Naive thymus-derived CD8-positive, alpha-beta T cell (primary cell): ENCODE measurements at regions not wholly inside any gene's neighbourhood (a gene's known extent, or its start where the extent isn't known, plus 50 kb on each side); places are given as distances from the start of the nearest gene placed in this dataset.
"Not testable (repeated sequence)": the region's sequence is repeated elsewhere in the genome, so short reads cannot be mapped to it uniquely, and the experiment has no call there.

Source experiments
- ATAC-seq, 2 donors: fragments of 150-1000 bp; cut with Tn5 transposase in 1 of 2; sonication (Bioruptor Pico), chemical (Tn5 transposase) in 1 of 2; 1 replicate in 1 of 2; 2 replicates in 1 of 2; pipeline ENCODE4 v1.10.0; 2021; ENCODE audit warnings: mild to moderate bottlenecking in 2 of 2, moderate library complexity in 2 of 2
- POLR2A ChIA-PET: fragments of 350-600 bp; sonication (Branson Sonifier 250); formaldehyde crosslinking; loops from one replicate; lab custom pipeline; 2021; ENCODE audit warnings: antibody characterized with exemption; lab: Charles Lee
- DNase-seq, 10 donors: peaks; one replicate each; pipeline versions ENCODE4 v3.0.0 to v3.0.0-alpha.2; 2020 to 2022
- H3K27ac Mint-ChIP-seq, 10 donors: one replicate each; pipeline ENCODE4 v1.8.0; 2020 to 2022; ENCODE audit warnings: mild to moderate bottlenecking in 10 of 10, mixed read lengths in 10 of 10, moderate library complexity in 4 of 10, inconsistent platforms in 1 of 10
- H3K27me3 Mint-ChIP-seq, 5 donors: one replicate each; pipeline ENCODE4 v1.8.0; 2021 to 2022; ENCODE audit warnings: mixed read lengths in 5 of 5
- H3K36me3 Mint-ChIP-seq, 3 donors: one replicate each; pipeline ENCODE4 v1.8.0; 2020 to 2022; ENCODE audit warnings: mixed read lengths in 3 of 3, mild to moderate bottlenecking in 2 of 3, inconsistent platforms in 1 of 3
- H3K4me1 Mint-ChIP-seq, 4 donors: one replicate each; pipeline ENCODE4 v1.8.0; 2021 to 2022; ENCODE audit warnings: mixed read lengths in 4 of 4
- H3K4me3 Mint-ChIP-seq, 10 donors: one replicate each; pipeline ENCODE4 v1.8.0; 2020 to 2022; ENCODE audit warnings: mild to moderate bottlenecking in 10 of 10, mixed read lengths in 10 of 10, moderate library complexity in 6 of 10, inconsistent platforms in 1 of 10
- H3K9me3 Mint-ChIP-seq, 9 donors: one replicate each; pipeline ENCODE4 v1.8.0; 2020 to 2022; ENCODE audit warnings: mixed read lengths in 9 of 9, mild to moderate bottlenecking in 3 of 9, inconsistent platforms in 1 of 9, moderate library complexity in 1 of 9

GRCh38 chr2:91466780-91467363 is 2775.4 kb downstream of the RPIA start:
- DNase-seq, H3K4me1 Mint-ChIP-seq, H3K4me3 Mint-ChIP-seq, H3K27ac Mint-ChIP-seq, ATAC-seq, POLR2A ChIA-PET: not testable (repeated sequence)
- H3K9me3 Mint-ChIP-seq = peaks cover 0 to 21% (median 6%) of the 10 kb centered on the region in 9 donors
- H3K36me3 Mint-ChIP-seq = peaks cover 0 to 15% (median 0%) of the 10 kb centered on the region in 3 donors
- peaks cover 12 to 36% (median 16%) of the 10 kb centered on the region in 5 donors for H3K27me3 Mint-ChIP-seq

GRCh38 chr2:91476244-91476935 is 2784.9 kb downstream of the RPIA start:
- Mint-ChIP-seq H3K36me3 (peaks cover 4 to 12% (median 6%) of the 10 kb centered on the region in 3 donors), H3K27me3 (peaks cover 9 to 38% (median 16%) of the 10 kb centered on the region in 5 donors), H3K4me1 (peaks cover 5 to 11% (median 7%) of the 10 kb centered on the region in 4 donors), H3K4me3 (peak overlapping the region; percentile 53 to 94 (median 87)), H3K27ac (peak overlapping the region in 9 of 10 donors; percentile 57 to 96 (median 85)), H3K9me3 (peaks cover 0 to 18% (median 4%) of the 10 kb centered on the region in 9 donors)
- not testable (repeated sequence) for DNase-seq, ATAC-seq
- POLR2A ChIA-PET = interaction anchor here (0.6 kb wide), 1 partner anchor 1152 kb away, joined by 3 read pairs; no protein-coding TSS in a partner anchor

GRCh38 chr2:91476936-91477246 is 2785.4 kb downstream of the RPIA start:
- POLR2A ChIA-PET, DNase-seq, ATAC-seq: not testable (repeated sequence)
- H3K9me3 Mint-ChIP-seq = peaks cover 0 to 18% (median 4%) of the 10 kb centered on the region in 9 donors
- H3K27me3 Mint-ChIP-seq = peaks cover 9 to 41% (median 18%) of the 10 kb centered on the region in 5 donors
- peak overlapping the region; percentile 53 to 94 (median 87) for H3K4me3 Mint-ChIP-seq
- peak overlapping the region; percentile 57 to 96 (median 84) for H3K27ac Mint-ChIP-seq
- H3K4me1 Mint-ChIP-seq = peaks cover 5 to 11% (median 7%) of the 10 kb centered on the region in 4 donors
- H3K36me3 Mint-ChIP-seq = peaks cover 4 to 12% (median 6%) of the 10 kb centered on the region in 3 donors

GRCh38 chr2:91477291-91477690 is 2785.8 kb downstream of the RPIA start:
- peaks cover 8 to 38% (median 15%) of the 10 kb centered on the region in 5 donors for H3K27me3 Mint-ChIP-seq
- DNase-seq = peak in 1 of 10 donors; percentile 50
- POLR2A ChIA-PET, H3K4me3 Mint-ChIP-seq, H3K27ac Mint-ChIP-seq, H3K36me3 Mint-ChIP-seq, ATAC-seq: not testable (repeated sequence)
- H3K4me1 Mint-ChIP-seq = peaks cover 5 to 11% (median 7%) of the 10 kb centered on the region in 4 donors
- H3K9me3 Mint-ChIP-seq = peaks cover 0 to 14% (median 1%) of the 10 kb centered on the region in 9 donors

- Mint-ChIP-seq H3K4me3 (peak overlapping the region in 6 of 10 donors; percentile 10 to 84 (median 48)), H3K27ac (no peak overlapping the region)
- DNase-seq = peak in 4 of 10 donors; percentile 28 to 70 (median 40)
Measured at GRCh38 chr2:91477731-91478672, 2786.5 kb downstream of the RPIA start.

GRCh38 chr2:91478851-91479718 is 2787.6 kb downstream of the RPIA start:
- peak overlapping the region; percentile 44 to 89 (median 76) for H3K4me3 Mint-ChIP-seq
- H3K36me3 Mint-ChIP-seq, POLR2A ChIA-PET, ATAC-seq: not testable (repeated sequence)
- H3K27ac Mint-ChIP-seq = peak overlapping the region in 3 of 10 donors; percentile 31 to 86 (median 48)
- DNase-seq = peak in 1 of 10 donors; percentile 62
- peaks cover 5 to 11% (median 7%) of the 10 kb centered on the region in 4 donors for H3K4me1 Mint-ChIP-seq
- peaks cover 0 to 11% (median 1%) of the 10 kb centered on the region in 9 donors for H3K9me3 Mint-ChIP-seq
- peaks cover 9 to 27% (median 15%) of the 10 kb centered on the region in 5 donors for H3K27me3 Mint-ChIP-seq

More at GRCh38 chr2:91477731-91478672, 2786.5 kb downstream of the RPIA start:
- H3K36me3 Mint-ChIP-seq = peaks cover 4 to 7% (median 6%) of the 10 kb centered on the region in 3 donors
- no peak for ATAC-seq
- H3K27me3 Mint-ChIP-seq = peaks cover 9 to 35% (median 16%) of the 10 kb centered on the region in 5 donors
- POLR2A ChIA-PET = no interaction called here
- peaks cover 5 to 11% (median 7%) of the 10 kb centered on the region in 4 donors for H3K4me1 Mint-ChIP-seq
- peaks cover 0 to 13% (median 1%) of the 10 kb centered on the region in 9 donors for H3K9me3 Mint-ChIP-seq

DNA sequence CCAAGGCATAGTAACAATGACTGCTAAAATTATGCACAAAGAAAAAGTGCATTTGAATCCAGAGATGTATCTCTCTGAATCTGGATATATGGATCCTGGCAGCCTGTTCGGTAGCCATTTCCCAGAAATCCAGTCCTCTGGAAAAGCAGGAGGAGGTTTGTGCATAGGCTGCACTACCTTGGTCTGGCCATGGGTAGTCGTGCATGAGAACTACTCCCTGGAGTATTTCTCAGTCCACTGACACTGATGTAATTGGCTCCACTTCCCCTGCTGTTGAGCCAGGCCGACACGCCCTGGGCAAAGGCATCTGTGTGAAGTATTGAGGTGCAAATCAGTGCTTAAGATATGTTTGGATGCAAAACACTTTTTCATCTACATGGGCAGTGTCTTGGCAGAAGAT is 2793.8 kb downstream of the RPIA start:
- H3K4me1 Mint-ChIP-seq, H3K27ac Mint-ChIP-seq, H3K4me3 Mint-ChIP-seq, DNase-seq, H3K9me3 Mint-ChIP-seq, ATAC-seq, H3K36me3 Mint-ChIP-seq, POLR2A ChIA-PET: not testable (repeated sequence)
- H3K27me3 Mint-ChIP-seq = peaks cover 3 to 15% (median 7%) of the 10 kb centered on the region in 5 donors

DNA sequence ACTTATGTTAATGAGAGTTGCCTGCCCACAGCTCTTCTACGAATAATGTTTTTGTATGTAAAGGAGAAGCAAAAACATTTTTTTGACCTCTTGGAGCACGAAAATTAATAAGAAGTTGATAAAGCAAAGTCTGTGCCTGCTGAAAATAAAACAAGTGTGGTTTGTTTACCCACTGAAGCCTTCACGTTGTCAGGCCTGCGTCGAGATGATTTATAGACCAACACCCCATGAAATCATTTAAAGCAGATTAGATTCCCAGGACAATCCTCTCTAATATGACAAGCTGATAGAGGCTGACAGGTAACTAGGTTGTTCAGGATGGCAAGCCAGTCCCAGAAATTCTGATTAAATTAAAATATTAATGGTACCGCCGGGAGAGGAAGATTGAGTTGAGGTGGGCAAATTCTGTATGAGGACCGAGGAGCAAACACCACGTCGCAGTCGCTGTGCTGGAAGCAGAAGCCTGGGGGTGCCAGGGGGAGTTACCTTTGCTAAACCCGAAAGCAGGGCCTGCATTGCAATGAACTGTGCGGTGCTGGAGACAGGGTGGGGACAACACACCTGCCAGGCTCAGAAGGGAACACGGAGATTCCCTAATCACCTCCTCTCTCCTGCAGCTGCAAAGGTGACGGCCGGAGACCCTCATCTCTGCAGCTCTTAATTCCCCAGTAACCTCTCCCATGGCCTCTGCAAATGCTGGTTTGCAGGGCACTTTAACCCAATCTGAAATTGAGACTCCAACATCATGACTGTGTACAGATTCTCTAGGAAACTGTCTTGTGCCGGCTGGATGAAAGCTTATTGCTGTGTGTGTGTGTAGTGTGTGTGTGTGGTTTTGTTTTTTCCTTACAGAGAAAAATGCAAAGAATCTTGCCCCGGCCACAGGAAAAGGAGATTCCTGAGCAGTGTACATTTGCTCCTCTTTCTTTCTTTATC is 2805.9 kb downstream of the RPIA start:
- H3K27me3 Mint-ChIP-seq, H3K36me3 Mint-ChIP-seq, ATAC-seq, H3K4me3 Mint-ChIP-seq, H3K4me1 Mint-ChIP-seq, H3K27ac Mint-ChIP-seq, POLR2A ChIA-PET: not testable (repeated sequence)
- H3K9me3 Mint-ChIP-seq = peaks cover 0 to 20% (median 3%) of the 10 kb centered on the region in 9 donors
- peak in 1 of 10 donors; percentile 35 for DNase-seq

DNA sequence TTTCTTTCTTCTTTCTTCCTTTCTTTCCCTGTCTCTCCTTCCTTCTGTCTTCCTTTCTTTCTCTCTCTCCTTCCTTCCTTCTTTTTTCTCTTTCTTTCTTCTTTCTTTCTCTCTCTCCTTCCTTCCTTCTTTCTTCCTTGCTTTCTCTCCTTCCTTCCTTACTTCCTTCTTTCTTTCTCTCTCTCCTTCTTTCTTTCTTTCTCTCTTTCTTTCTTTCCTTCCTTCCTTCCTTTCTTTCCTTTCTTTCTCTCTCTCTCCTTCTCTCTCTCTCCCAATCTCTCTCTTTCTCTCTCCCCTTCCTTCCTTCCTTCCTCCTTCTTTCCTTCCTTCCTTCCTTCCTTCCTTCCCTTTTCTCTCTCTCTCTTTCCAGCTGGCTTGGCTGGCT is 2806.6 kb downstream of the RPIA start:
- H3K9me3 Mint-ChIP-seq = peaks cover 0 to 23% (median 3%) of the 10 kb centered on the region in 9 donors
- POLR2A ChIA-PET, H3K27ac Mint-ChIP-seq, DNase-seq, H3K36me3 Mint-ChIP-seq, H3K4me1 Mint-ChIP-seq, ATAC-seq, H3K27me3 Mint-ChIP-seq, H3K4me3 Mint-ChIP-seq: not testable (repeated sequence)

- POLR2A ChIA-PET, H3K36me3 Mint-ChIP-seq, H3K4me3 Mint-ChIP-seq, H3K27me3 Mint-ChIP-seq, H3K4me1 Mint-ChIP-seq, H3K27ac Mint-ChIP-seq, ATAC-seq: not testable (repeated sequence)
- DNase-seq = peak in 1 of 10 donors; percentile 61
- peaks cover 0 to 23% (median 3%) of the 10 kb centered on the region in 9 donors for H3K9me3 Mint-ChIP-seq
Measured at GRCh38 chr2:91498513-91499250, 2807.2 kb downstream of the RPIA start.
